ENCODE measurements at regions not wholly inside any gene's neighbourhood (a gene's known extent, or its start where the extent isn't known, plus 50 kb on each side); places are given as distances from the start of the nearest gene placed in this dataset.

GRCh38 chr4:162506253-162506652 is 342.5 kb upstream of the FSTL5 start:
- TF ChIP-seq CTCF (conservative IDR thresholded peaks at IDR 0.05; ENCODE audit: low read depth in 2 of 2) (no peak), EZH2 (IDR thresholded peaks at IDR 0.05; ENCODE audit: low read depth, unreplicated experiment) (no peak), POLR2AphosphoS5 (IDR thresholded peaks at IDR 0.05; ENCODE audit: low read depth) (no peak), EZH2phosphoT487 (IDR thresholded peaks at IDR 0.05; ENCODE audit: unreplicated experiment) (no peak), NANOG (IDR thresholded peaks at IDR 0.05; ENCODE audit: borderline replicate concordance) (no peak), ETS1 (IDR thresholded peaks at IDR 0.05) (no peak), REST (IDR thresholded peaks at IDR 0.05; ENCODE audit: unreplicated experiment) (no peak), CREB1 (CRISPR knock-in tag; IDR thresholded peaks at IDR 0.05; ENCODE audit: low read depth) (no peak), JUNB (IDR thresholded peaks at IDR 0.05; ENCODE audit: unreplicated experiment) (no peak)
